ENCODE measurements at regions not wholly inside any gene's neighbourhood (a gene's known extent, or its start where the extent isn't known, plus 50 kb on each side); places are given as distances from the start of the nearest gene placed in this dataset.

DNA sequence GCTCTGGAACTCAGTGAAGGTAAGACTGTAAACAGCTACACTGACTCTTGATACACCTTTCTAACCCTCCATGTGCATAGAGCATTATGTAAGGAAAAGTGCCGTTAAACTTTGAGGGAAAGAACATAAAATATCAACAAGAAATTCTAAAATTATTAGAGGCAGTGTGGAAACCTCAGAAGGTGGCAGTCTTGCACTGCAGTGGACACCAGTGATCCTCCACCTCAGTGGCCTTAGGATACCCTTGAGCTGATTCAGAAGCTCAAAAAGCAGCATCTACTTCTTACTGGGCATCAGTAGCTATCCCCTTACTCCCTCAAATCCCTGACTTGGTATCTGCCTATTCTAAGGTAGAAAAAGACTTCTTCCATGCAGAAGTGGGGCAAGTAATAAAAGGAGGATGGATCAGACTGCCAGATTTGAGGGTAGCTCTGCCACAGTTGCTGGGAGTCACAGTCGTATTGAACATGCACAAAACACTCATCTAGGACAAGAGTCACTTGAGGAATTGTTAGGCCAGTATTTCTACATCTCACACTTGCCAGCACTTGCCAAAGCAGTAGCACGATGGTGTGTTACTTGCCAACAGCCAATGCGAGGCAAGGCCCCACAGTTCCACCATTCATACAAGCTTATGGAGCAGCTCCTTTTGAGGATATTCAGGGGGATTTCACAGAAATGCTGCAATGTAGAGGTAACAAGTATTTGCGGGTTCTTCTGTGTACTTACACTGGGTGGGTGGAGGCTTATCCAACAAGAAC is 529.4 kb upstream of the TSPY4 start:
- TF ChIP-seq, protein P1, sequence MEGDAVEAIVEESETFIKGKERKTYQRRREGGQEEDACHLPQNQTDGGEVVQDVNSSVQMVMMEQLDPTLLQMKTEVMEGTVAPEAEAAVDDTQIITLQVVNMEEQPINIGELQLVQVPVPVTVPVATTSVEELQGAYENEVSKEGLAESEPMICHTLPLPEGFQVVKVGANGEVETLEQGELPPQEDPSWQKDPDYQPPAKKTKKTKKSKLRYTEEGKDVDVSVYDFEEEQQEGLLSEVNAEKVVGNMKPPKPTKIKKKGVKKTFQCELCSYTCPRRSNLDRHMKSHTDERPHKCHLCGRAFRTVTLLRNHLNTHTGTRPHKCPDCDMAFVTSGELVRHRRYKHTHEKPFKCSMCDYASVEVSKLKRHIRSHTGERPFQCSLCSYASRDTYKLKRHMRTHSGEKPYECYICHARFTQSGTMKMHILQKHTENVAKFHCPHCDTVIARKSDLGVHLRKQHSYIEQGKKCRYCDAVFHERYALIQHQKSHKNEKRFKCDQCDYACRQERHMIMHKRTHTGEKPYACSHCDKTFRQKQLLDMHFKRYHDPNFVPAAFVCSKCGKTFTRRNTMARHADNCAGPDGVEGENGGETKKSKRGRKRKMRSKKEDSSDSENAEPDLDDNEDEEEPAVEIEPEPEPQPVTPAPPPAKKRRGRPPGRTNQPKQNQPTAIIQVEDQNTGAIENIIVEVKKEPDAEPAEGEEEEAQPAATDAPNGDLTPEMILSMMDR (IDR thresholded peaks at IDR 0.05): no peak
- no peak for TF ChIP-seq POLR2AphosphoS5 (IDR thresholded peaks at IDR 0.05)
- no CpG with 5 or more reads among the region's 5 CpGs for WGBS
- no peaks in the 10 kb centered on the region for H3K27me3 ChIP-seq
- H3K27ac ChIP-seq: no peak overlapping the region
- no peaks in the 10 kb centered on the region for H3K9me3 ChIP-seq
- no peak overlapping the region for H3K4me3 ChIP-seq
- no peak for DNase-seq (ENCODE audit: low spot score in 2 of 2)
- no peaks in the 10 kb centered on the region for H3K36me3 ChIP-seq
- peaks cover 3% of the 10 kb centered on the region for H3K4me1 ChIP-seq

DNA sequence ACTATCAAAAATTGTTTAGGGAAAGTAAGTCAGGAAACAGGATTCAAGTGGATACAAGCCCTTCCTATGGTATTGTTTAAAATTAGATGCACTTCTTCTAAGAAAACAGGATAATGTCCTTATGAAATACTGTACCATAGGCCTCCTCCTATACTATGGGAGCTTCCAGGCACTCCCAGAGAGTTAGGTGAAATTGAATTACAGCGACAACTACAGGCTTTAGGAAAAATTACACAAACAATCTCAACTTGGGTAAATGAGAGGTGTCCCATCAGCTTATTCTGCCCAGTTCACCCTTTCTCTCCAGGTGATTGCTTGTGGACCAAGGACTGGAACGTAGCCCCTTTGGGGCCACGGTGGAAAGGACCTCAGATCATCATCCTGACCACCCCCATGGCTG is 528.7 kb upstream of the TSPY4 start:
- TF ChIP-seq POLR2AphosphoS5 (IDR thresholded peaks at IDR 0.05): no peak
- TF ChIP-seq EP300 (IDR thresholded peaks at IDR 0.05): no peak
- TF ChIP-seq, protein P1 (IDR thresholded peaks at IDR 0.05): no peak
- no peak for TF ChIP-seq POLR2A (IDR thresholded peaks at IDR 0.05)
- DNase-seq (ENCODE audit: low spot score in 2 of 2): no peak
- no CpG with 5 or more reads among the region's 3 CpGs for WGBS
- Histone ChIP-seq H3K9me3 (no peaks in the 10 kb centered on the region), H3K36me3 (no peaks in the 10 kb centered on the region), H3K4me1 (peaks cover 3% of the 10 kb centered on the region), H3K27ac (no peak overlapping the region), H3K4me3 (no peak overlapping the region), H3K27me3 (no peaks in the 10 kb centered on the region)

DNA sequence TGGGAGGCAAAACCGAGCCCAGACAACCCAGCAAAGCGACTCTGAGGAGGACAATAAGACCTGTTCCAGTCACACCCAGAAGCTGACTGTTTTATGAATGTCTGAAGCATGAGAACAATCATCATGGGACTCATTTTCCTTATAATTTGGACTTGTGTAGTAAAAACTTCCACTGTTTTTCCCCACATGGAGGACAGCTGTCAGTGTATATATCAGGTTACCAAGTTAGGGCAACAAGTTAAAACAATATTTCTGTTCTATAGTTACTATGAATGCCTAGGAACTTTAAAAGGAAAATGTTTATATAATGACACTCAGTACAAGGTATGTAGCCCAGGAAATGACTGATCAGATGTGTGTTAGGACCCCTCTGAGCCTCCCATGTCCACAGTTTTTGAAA is 528.2 kb upstream of the TSPY4 start:
- no peak for DNase-seq (ENCODE audit: low spot score in 2 of 2)
- Histone ChIP-seq H3K36me3 (no peaks in the 10 kb centered on the region), H3K4me3 (no peak overlapping the region), H3K4me1 (peaks cover 3% of the 10 kb centered on the region), H3K27me3 (no peaks in the 10 kb centered on the region), H3K27ac (no peak overlapping the region), H3K9me3 (no peaks in the 10 kb centered on the region)
- WGBS: no CpG with 5 or more reads among the region's 2 CpGs
- TF ChIP-seq, protein P1 (IDR thresholded peaks at IDR 0.05): no peak
- TF ChIP-seq EP300 (IDR thresholded peaks at IDR 0.05): no peak
- no peak for TF ChIP-seq POLR2A (IDR thresholded peaks at IDR 0.05)
- TF ChIP-seq POLR2AphosphoS5 (IDR thresholded peaks at IDR 0.05): no peak

DNA sequence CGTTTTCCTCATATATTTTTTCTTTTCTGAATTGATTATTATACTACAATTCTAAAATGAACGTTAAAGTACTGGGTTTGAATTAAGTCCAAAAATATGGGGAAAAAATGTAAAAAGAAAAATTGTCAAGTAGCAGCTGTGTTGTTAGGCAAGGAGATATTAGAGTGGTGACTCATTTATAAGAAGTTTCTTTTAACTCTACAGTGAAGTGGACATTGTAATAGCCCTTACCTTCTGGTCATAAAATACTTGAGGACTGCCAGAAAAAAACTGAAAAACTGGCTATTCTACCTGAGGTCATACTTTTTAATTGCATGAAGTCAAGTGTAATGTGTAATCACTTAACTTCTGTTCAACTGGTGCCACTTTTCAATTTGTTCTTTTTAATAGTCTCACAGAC is 523.1 kb upstream of the TSPY4 start:
- no peak overlapping the region for H3K27ac ChIP-seq
- DNase-seq (ENCODE audit: low spot score in 2 of 2): no peak
- no peaks in the 10 kb centered on the region for H3K9me3 ChIP-seq
- H3K4me3 ChIP-seq: no peak overlapping the region
- no peaks in the 10 kb centered on the region for H3K4me1 ChIP-seq
- no CpG with 5 or more reads among the region's 2 CpGs for WGBS
- H3K27me3 ChIP-seq: no peaks in the 10 kb centered on the region
- TF ChIP-seq POLR2A (IDR thresholded peaks at IDR 0.05): no peak
- TF ChIP-seq EP300 (IDR thresholded peaks at IDR 0.05): no peak
- TF ChIP-seq, protein P1 (IDR thresholded peaks at IDR 0.05): no peak
- no peak for TF ChIP-seq POLR2AphosphoS5 (IDR thresholded peaks at IDR 0.05)
- no peaks in the 10 kb centered on the region for H3K36me3 ChIP-seq

DNA sequence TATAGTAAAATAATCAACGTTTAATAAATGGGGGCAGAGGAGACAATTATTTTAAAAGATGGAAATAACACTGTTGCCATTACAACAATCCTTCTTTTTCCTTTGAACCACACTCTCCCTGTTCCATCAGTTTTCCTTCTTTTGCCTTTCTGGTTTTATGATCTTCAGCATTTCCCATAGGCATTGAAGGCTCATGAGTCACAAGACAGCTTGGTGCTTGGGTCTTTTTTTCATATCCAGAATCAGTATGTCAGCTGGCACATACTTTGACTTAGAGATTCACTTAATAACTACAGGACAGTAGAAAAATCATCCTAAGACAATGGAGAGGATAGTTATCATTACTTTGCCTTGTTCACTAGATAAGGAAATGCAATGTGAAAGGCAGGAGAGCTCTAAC is 521.6 kb upstream of the TSPY4 start:
- Histone ChIP-seq H3K9me3 (no peaks in the 10 kb centered on the region), H3K27me3 (no peaks in the 10 kb centered on the region), H3K36me3 (no peaks in the 10 kb centered on the region), H3K4me1 (no peaks in the 10 kb centered on the region), H3K27ac (no peak overlapping the region), H3K4me3 (no peak overlapping the region)
- TF ChIP-seq, protein P1 (IDR thresholded peaks at IDR 0.05): no peak
- TF ChIP-seq EP300 (IDR thresholded peaks at IDR 0.05): no peak
- TF ChIP-seq POLR2AphosphoS5 (IDR thresholded peaks at IDR 0.05): no peak
- no peak for TF ChIP-seq POLR2A (IDR thresholded peaks at IDR 0.05)
- no CpG with 5 or more reads among the region's 1 CpG for WGBS
- no peak for DNase-seq (ENCODE audit: low spot score in 2 of 2)
